GM12874 (cell line): ENCODE measurements at regions not wholly inside any gene's neighbourhood (a gene's known extent, or its start where the extent isn't known, plus 50 kb on each side); places are given as distances from the start of the nearest gene placed in this dataset.

Experiments used
- TF ChIP-seq, protein P1 (sequence below): IDR thresholded peaks from 2 replicates; pipeline ENCODE4 v1.5.1; 2011; ENCODE audit warnings: low read depth, mild to moderate bottlenecking, control low read depth, low read length, moderate library complexity; ENCODE audit not compliant: insufficient read depth

DNA sequence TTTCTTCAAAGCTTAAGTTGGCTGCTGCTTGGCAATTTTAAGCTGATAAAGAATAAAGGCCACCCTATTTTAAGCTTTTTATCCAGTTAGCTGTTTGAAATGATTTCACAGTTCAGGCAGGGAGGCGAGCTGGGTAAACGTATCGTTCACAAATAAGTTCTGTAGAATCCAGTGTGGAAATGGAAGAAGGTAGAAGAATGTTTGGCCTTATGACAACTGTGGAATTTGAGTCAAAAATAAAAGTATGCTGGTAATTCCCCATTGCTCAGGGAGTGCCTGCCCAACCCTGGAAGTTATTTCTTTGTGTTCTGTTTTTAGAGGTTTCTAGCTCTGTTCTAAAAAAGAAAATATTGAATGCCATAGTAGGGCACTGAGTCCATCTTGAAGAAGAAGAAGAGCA is 113.1 kb downstream of the ARL4A start:
- TF ChIP-seq, protein P1, sequence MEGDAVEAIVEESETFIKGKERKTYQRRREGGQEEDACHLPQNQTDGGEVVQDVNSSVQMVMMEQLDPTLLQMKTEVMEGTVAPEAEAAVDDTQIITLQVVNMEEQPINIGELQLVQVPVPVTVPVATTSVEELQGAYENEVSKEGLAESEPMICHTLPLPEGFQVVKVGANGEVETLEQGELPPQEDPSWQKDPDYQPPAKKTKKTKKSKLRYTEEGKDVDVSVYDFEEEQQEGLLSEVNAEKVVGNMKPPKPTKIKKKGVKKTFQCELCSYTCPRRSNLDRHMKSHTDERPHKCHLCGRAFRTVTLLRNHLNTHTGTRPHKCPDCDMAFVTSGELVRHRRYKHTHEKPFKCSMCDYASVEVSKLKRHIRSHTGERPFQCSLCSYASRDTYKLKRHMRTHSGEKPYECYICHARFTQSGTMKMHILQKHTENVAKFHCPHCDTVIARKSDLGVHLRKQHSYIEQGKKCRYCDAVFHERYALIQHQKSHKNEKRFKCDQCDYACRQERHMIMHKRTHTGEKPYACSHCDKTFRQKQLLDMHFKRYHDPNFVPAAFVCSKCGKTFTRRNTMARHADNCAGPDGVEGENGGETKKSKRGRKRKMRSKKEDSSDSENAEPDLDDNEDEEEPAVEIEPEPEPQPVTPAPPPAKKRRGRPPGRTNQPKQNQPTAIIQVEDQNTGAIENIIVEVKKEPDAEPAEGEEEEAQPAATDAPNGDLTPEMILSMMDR: no peak

DNA sequence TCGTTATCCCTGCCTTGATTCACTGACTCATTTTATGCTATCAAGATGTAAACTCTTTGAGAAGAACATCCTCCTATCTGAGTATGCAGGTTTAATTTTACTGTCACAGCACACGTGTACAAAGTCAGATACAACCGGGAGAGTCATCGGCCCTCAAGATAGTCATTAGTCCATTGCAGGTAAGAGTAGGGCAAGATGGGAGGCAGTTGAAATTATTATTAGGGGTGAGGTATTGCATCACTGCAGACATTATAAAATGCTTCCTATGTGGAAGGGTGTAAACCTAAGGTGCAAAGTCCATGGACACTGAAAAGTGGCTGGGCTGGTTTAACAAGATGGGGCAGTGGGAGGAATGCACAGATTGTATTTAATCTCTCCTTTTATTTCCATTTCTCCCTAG is 113.7 kb downstream of the ARL4A start:
- TF ChIP-seq, protein P1: no peak

DNA sequence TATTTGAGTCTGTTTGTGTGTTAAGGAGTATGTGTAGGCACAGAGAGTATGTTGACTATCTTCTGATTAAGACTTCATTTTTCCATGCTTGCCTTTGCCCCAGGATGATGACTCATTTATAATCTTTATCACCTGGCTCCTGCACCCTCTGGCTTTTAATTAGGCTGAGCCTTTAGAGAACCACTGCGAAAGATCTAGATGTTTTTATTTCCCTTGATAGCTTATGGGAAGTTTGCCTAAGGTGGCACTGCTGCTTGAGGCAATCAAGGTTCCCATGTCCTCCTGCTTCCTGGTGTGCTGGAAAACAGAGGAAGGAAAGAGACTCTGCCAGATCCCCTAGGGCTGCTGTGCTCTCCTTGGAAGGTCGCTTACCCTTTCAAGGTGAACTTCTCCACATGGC is 114.6 kb downstream of the ARL4A start:
- TF ChIP-seq, protein P1: no peak

DNA sequence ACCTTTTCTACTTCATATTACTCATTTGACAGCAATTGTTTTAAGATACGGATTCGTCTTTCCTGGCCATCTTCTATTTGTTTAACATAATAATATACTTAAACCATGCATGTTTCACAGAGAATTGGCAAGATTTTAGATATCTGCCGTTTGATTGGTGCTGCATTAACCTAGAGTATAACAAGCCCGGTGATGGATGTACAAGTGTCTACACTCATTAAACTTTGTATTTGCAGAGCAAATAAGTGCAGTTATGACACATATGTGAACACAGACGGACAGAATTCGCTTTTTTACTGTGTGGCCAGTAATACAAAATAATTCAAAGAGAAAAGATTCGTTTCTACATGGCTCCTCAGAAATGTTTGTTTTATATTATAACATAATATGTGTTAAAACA is 116.1 kb downstream of the ARL4A start:
- TF ChIP-seq, protein P1: no peak

DNA sequence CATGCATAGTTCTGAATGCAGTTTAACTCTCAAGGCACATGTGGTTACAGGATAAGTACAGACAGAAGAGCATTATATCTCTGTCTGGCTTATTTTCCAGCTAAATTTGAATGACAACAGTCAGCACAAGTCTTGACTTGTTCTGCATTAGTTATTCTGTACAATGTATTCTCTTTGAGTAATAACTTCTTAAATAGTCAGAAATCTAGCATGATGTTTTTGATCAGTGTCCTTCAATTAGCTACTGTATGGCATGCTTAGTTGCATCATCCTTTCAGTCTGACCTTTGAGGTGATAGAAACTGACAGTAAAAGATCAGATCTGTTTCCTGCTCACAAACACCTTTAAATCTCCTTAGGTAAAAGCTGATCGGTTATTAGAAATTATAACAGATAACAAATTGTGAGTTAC is 118.1 kb downstream of the ARL4A start:
- TF ChIP-seq, protein P1: no peak

DNA sequence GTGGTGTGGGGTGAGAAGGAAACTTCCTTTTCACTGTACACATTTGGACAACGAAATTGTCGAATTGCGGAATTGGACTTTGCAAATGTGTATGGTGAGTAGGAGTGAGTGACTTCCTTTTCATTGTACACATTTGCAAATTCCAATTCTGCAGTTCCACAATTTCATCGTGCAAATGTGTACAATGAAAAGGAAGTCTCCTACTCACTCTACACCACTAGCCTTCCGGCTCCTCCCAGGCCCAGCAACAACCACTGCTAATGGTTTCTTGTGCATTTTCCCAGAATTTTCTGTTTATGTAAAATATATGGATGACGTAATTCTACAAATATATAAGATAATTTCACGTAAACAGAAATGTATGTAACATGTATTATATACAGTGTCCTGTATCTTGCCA is 118.5 kb downstream of the ARL4A start:
- TF ChIP-seq, protein P1: no peak

DNA sequence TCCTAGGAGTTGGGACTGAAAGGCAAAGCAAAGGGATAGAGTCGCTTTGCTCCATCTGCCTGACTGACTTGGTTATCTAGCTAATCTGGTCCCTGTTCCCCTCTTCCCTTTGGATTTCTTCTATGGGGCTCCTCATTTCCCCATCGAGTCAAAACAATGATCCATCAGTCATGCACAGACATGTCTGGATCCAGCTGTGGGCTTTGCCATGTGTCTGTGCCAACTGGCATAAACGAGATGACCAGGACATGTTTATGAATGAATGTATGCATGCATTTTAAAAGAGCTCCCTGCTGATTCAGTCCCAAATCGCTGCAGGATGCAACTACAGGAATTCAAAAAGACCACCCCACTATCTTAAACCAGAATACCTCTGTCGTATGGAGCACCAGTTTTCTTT is 122.0 kb downstream of the ARL4A start:
- TF ChIP-seq, protein P1: no peak

DNA sequence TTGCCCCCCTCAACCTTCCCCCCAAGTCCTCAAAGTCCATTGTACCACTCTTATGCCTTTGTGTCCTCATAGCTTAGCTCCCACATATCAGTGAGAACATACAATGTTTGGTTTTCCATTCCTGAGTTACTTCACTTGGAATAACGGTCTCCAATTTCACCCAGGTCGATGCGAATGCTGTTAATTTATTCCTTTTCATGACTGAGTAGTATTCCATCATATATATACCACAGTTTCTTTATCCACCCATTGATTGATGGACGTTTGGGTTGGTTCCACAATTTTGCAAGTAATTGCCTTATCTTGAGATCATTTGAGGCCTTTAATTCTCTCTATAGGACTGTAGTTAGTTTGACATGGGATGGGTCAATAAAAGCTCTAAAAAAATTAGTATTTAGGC is 124.7 kb downstream of the ARL4A start:
- TF ChIP-seq, protein P1: no peak
